ENCODE measurements at regions not wholly inside any gene's neighbourhood (a gene's known extent, or its start where the extent isn't known, plus 50 kb on each side); places are given as distances from the start of the nearest gene placed in this dataset.

GRCh38 chr5:136675769-136676168 lies 310.4 kb upstream of the TRPC7 start:
- TF ChIP-seq, protein P1, sequence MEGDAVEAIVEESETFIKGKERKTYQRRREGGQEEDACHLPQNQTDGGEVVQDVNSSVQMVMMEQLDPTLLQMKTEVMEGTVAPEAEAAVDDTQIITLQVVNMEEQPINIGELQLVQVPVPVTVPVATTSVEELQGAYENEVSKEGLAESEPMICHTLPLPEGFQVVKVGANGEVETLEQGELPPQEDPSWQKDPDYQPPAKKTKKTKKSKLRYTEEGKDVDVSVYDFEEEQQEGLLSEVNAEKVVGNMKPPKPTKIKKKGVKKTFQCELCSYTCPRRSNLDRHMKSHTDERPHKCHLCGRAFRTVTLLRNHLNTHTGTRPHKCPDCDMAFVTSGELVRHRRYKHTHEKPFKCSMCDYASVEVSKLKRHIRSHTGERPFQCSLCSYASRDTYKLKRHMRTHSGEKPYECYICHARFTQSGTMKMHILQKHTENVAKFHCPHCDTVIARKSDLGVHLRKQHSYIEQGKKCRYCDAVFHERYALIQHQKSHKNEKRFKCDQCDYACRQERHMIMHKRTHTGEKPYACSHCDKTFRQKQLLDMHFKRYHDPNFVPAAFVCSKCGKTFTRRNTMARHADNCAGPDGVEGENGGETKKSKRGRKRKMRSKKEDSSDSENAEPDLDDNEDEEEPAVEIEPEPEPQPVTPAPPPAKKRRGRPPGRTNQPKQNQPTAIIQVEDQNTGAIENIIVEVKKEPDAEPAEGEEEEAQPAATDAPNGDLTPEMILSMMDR (IDR thresholded peaks at IDR 0.05), result no peak
- TF ChIP-seq POLR2AphosphoS5 (IDR thresholded peaks at IDR 0.05), result no peak
